Calu3 (cell line): ENCODE measurements at regions not wholly inside any gene's neighbourhood (a gene's known extent, or its start where the extent isn't known, plus 50 kb on each side); places are given as distances from the start of the nearest gene placed in this dataset.

ENCODE experiments used
- BruUV-seq: library from RNA; stranded (reverse); fragments of 400-500 nt; replicated peaks from 2 replicates; lab custom pipeline; 2021; lab: Mats Ljungman, UMichigan
- CTCF ChIA-PET: fragments of 300-600 bp; sonication (Branson Sonifier 250); formaldehyde crosslinking; loops from one replicate; lab custom pipeline; 2022; ENCODE audit warnings: antibody characterized with exemption; lab: Charles Lee
- DNase-seq: peaks from one replicate; pipeline ENCODE4 v3.0.0; 2022
- H3K27ac Mint-ChIP-seq: one replicate; pipeline ENCODE4 v1.8.0; 2022; ENCODE audit warnings: mixed read lengths; ENCODE audit not compliant: unreplicated experiment
- H3K27me3 Mint-ChIP-seq: one replicate; pipeline ENCODE4 v1.8.0; 2022; ENCODE audit warnings: mixed read lengths; ENCODE audit not compliant: unreplicated experiment
- H3K36me3 Mint-ChIP-seq: one replicate; pipeline ENCODE4 v1.8.0; 2022; ENCODE audit warnings: mild to moderate bottlenecking, moderate library complexity, mixed read lengths; ENCODE audit not compliant: insufficient read depth, unreplicated experiment
- H3K4me1 Mint-ChIP-seq: one replicate; pipeline ENCODE4 v1.8.0; 2022; ENCODE audit warnings: mild to moderate bottlenecking, low read depth, mixed read lengths; ENCODE audit not compliant: unreplicated experiment
- H3K4me3 Mint-ChIP-seq: one replicate; pipeline ENCODE4 v1.8.0; 2022; ENCODE audit warnings: mild to moderate bottlenecking, low read depth, moderate library complexity, mixed read lengths; ENCODE audit not compliant: unreplicated experiment
- H3K9me3 Mint-ChIP-seq: one replicate; pipeline ENCODE4 v1.8.0; 2022; ENCODE audit warnings: low read depth, mixed read lengths; ENCODE audit not compliant: unreplicated experiment
- intact Hi-C: fragments of 100-400 bp; cut with micrococcal nuclease; formaldehyde crosslinking; loops from one replicate; pipeline ENCODE4 v1.10.0; 2022; ENCODE audit not compliant: unreplicated experiment
- TF ChIP-seq, protein P1 (sequence below): fragments of 200-600 bp; IDR thresholded peaks from one replicate; pipeline ENCODE4 v1.8.0; 2022; ENCODE audit warnings: antibody characterized with exemption; ENCODE audit not compliant: unreplicated experiment

DNA sequence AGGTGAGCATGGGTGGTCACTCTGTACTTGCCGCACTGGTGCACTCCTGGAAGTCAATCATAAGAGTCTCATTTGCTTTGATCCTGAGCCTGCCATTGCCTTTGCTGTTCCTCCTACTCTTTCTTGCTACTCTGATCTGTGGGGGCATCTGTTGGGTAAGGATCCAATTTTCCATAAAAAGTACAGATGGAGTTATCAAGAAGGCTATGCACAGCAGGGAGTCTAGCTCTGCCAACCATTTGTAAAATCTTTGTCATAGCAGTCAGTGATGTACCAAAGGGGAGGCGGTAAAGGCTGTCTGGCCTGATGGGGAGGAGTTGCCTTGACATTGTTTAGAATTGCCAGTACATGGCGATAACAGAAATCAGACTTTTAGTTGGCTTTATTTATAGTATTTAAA, 109.0 kb upstream of the PLPPR1 start:
- CTCF ChIA-PET, result no interaction called here
- no TSS peak for BruUV-seq
- no peak for DNase-seq
- H3K4me1 Mint-ChIP-seq, result no peaks in the 10 kb centered on the region
- no peaks in the 10 kb centered on the region for H3K36me3 Mint-ChIP-seq
- H3K9me3 Mint-ChIP-seq, result no peaks in the 10 kb centered on the region
- no peak overlapping the region for H3K27ac Mint-ChIP-seq
- no peak overlapping the region for H3K4me3 Mint-ChIP-seq
- peaks cover 10% of the 10 kb centered on the region for H3K27me3 Mint-ChIP-seq
- TF ChIP-seq, protein P1, sequence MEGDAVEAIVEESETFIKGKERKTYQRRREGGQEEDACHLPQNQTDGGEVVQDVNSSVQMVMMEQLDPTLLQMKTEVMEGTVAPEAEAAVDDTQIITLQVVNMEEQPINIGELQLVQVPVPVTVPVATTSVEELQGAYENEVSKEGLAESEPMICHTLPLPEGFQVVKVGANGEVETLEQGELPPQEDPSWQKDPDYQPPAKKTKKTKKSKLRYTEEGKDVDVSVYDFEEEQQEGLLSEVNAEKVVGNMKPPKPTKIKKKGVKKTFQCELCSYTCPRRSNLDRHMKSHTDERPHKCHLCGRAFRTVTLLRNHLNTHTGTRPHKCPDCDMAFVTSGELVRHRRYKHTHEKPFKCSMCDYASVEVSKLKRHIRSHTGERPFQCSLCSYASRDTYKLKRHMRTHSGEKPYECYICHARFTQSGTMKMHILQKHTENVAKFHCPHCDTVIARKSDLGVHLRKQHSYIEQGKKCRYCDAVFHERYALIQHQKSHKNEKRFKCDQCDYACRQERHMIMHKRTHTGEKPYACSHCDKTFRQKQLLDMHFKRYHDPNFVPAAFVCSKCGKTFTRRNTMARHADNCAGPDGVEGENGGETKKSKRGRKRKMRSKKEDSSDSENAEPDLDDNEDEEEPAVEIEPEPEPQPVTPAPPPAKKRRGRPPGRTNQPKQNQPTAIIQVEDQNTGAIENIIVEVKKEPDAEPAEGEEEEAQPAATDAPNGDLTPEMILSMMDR, result no peak
- intact Hi-C loops, result no loop called here

DNA sequence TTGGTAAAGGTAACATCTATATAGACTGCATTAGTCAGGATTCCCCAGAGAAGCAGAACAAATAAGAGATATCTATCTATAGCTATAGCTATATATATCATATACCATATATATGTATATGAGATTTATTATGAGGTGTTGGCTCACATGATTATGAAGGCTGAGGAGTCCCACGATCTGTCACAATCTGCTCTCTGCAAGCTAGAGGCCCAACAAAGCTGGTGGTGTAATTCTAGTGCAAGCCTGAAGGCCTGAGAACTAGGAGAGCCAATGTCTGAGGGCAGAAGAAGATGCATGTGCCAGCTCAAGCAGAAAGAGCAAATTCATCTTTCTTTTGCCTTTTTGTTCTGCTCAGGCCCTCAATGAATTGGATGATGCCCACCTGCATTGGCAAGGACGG, 102.2 kb upstream of the PLPPR1 start:
- no peaks in the 10 kb centered on the region for H3K9me3 Mint-ChIP-seq
- intact Hi-C loops, result no loop called here
- H3K27me3 Mint-ChIP-seq, result peaks cover 12% of the 10 kb centered on the region
- H3K4me1 Mint-ChIP-seq, result no peaks in the 10 kb centered on the region
- no peak overlapping the region for H3K4me3 Mint-ChIP-seq
- CTCF ChIA-PET, result no interaction called here
- TF ChIP-seq, protein P1, result no peak
- DNase-seq, result no peak
- no peaks in the 10 kb centered on the region for H3K36me3 Mint-ChIP-seq
- BruUV-seq, result no TSS peak
- no peak overlapping the region for H3K27ac Mint-ChIP-seq

DNA sequence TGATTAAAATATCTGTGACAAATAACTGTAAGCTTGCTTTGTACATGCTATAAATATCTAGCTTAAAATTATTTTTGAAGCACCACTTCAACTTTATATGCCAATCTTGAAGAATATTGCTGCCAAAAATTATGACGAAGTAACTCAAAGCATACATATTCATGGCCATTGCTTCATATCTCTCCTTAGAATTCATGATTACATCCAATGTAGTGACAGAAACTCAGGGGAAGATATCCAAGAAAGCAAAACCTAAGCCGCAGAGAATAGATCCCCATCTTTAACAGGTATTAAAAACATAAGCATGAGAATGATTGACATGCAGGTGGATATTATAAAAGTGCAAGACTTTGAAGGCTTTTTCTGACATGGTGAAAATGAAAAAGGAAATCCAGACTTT, 100.8 kb upstream of the PLPPR1 start:
- CTCF ChIA-PET, result no interaction called here
- Mint-ChIP-seq H3K4me3 (no peak overlapping the region), H3K9me3 (no peaks in the 10 kb centered on the region), H3K4me1 (no peaks in the 10 kb centered on the region), H3K27ac (no peak overlapping the region), H3K27me3 (peaks cover 12% of the 10 kb centered on the region), H3K36me3 (no peaks in the 10 kb centered on the region)
- intact Hi-C loops, result no loop called here
- TF ChIP-seq, protein P1, result no peak
- no TSS peak for BruUV-seq
- DNase-seq, result no peak

DNA sequence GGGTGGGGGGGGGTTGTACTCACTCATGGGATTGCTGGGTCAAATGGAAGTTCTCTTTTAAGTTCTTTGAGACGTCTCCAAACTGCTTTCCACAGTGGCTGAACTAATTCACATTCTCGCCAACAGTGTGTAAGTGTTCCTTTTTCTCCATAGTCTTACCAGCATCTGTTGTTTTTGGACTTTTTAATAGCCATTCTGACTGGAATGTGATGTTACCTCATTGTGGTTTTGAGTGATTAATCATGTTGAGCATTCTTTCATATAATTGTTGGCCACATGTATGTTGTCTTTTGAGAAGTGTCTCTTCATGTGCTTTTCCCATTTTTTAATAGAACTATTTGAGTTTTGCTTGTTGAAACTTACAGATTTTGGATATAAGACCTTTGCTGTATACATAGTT, 94.9 kb upstream of the PLPPR1 start:
- H3K9me3 Mint-ChIP-seq, result peaks cover 2% of the 10 kb centered on the region
- TF ChIP-seq, protein P1, result no peak
- BruUV-seq, result no TSS peak
- no peak overlapping the region for H3K4me3 Mint-ChIP-seq
- H3K36me3 Mint-ChIP-seq, result no peaks in the 10 kb centered on the region
- no peaks in the 10 kb centered on the region for H3K4me1 Mint-ChIP-seq
- H3K27me3 Mint-ChIP-seq, result no peaks in the 10 kb centered on the region
- intact Hi-C loops, result no loop called here
- no peak for DNase-seq
- no peak overlapping the region for H3K27ac Mint-ChIP-seq
- CTCF ChIA-PET, result no interaction called here
